Activated CD8-positive, alpha-beta memory T cell treated with anti-CD3 and anti-CD28 coated beads, Interleukin-2, amount 10 ng/mL, durations not matched to agents 7 days and 5 days (primary cell): ENCODE measurements at regions not wholly inside any gene's neighbourhood (a gene's known extent, or its start where the extent isn't known, plus 50 kb on each side); places are given as distances from the start of the nearest gene placed in this dataset.
"Not testable (repeated sequence)": the region's sequence is repeated elsewhere in the genome, so short reads cannot be mapped to it uniquely, and the experiment has no call there.

Experiments used
- ATAC-seq: fragments of 150-1000 bp; cut with Tn5 transposase; one replicate; pipeline ENCODE4 v1.10.0; 2021; ENCODE audit warnings: moderate library complexity
- CTCF ChIA-PET: fragments of 350-600 bp; sonication (Branson Sonifier 250); formaldehyde crosslinking; loops from one replicate; lab custom pipeline; 2021; ENCODE audit warnings: antibody characterized with exemption; lab: Charles Lee
- DNase-seq: peaks from one replicate; pipeline ENCODE4 v3.0.0-alpha.2; 2020
- H3K27ac Mint-ChIP-seq: one replicate; pipeline ENCODE4 v1.8.0; 2021; ENCODE audit warnings: mild to moderate bottlenecking, mixed read lengths
- H3K27me3 Mint-ChIP-seq: one replicate; pipeline ENCODE4 v1.8.0; 2021; ENCODE audit warnings: mixed read lengths
- H3K36me3 Mint-ChIP-seq: one replicate; pipeline ENCODE4 v1.8.0; 2021; ENCODE audit warnings: mild to moderate bottlenecking, mixed read lengths
- H3K4me1 Mint-ChIP-seq: one replicate; pipeline ENCODE4 v1.8.0; 2021; ENCODE audit warnings: mixed read lengths
- H3K4me3 Mint-ChIP-seq: one replicate; pipeline ENCODE4 v1.8.0; 2021; ENCODE audit warnings: mild to moderate bottlenecking, moderate library complexity, mixed read lengths
- H3K9me3 Mint-ChIP-seq: one replicate; pipeline ENCODE4 v1.8.0; 2022; ENCODE audit warnings: low read depth, mixed read lengths

DNA sequence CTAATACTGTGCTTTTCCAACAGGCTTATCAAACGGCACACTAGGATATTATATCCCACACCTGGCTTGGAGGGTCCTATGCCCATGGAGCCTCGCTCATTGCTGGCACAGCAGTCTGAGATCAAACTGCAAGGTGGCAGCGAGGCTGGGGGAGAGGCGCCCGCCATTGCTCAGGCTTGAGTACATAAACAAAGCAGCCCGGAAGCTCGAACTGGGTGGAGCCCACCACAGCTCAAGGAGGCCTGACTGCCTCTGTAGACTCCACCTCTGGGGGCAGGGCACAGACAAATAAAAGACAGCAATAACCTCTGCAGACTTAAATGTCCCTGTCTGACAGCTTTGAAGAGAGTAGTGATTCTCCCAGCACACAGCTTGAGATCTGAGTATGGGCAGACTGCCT lies 128.0 kb upstream of the CAV2 start:
- DNase-seq, H3K4me1 Mint-ChIP-seq, H3K9me3 Mint-ChIP-seq, ATAC-seq, H3K27ac Mint-ChIP-seq, H3K27me3 Mint-ChIP-seq, CTCF ChIA-PET, H3K4me3 Mint-ChIP-seq, H3K36me3 Mint-ChIP-seq: not testable (repeated sequence)

DNA sequence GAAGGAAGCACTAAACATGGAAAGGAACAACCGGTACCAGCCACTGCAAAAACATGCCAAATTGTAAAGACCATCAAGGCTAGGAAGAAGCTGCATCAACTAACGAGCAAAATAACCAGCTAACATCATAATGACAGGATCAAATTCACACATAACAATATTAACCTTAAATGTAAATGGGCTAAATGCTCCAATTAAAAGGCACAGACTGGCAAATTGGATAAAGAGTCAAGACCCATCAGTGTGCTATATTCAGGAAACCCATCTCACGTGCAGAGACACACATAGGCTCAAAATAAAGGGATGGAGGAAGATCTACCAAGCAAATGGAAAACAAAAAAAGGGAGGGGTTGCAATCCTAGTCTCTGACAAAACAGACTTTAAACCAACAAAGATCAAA lies 126.3 kb upstream of the CAV2 start:
- H3K9me3 Mint-ChIP-seq, H3K4me1 Mint-ChIP-seq, H3K27me3 Mint-ChIP-seq, CTCF ChIA-PET, H3K4me3 Mint-ChIP-seq, H3K36me3 Mint-ChIP-seq, DNase-seq, ATAC-seq, H3K27ac Mint-ChIP-seq: not testable (repeated sequence)

DNA sequence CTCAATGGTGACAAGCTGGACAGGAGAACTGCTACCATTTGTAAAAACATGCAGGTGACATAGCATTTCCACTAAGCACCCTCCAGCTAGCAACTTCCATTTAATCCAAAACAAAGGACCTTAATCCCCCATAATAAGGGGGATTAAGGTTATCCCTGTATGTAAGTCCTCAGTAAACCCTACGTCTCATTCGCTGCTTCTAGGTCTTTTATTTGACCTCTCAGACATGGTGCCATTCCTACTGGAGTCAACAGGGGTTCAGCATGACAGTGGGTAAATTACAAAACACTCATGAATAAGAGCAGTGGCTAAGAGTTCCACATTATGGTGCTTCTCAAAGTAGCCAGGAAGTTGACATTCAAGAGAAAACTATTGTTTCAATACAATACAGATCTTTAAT lies 121.8 kb upstream of the CAV2 start:
- no peaks in the 10 kb centered on the region for H3K9me3 Mint-ChIP-seq
- no peaks in the 10 kb centered on the region for H3K36me3 Mint-ChIP-seq
- DNase-seq (no peak), ATAC-seq (no peak)
- H3K4me3 Mint-ChIP-seq = no peak overlapping the region
- CTCF ChIA-PET = no interaction called here
- H3K27me3 Mint-ChIP-seq = peaks cover 7% of the 10 kb centered on the region
- H3K4me1 Mint-ChIP-seq = no peaks in the 10 kb centered on the region
- no peak overlapping the region for H3K27ac Mint-ChIP-seq

DNA sequence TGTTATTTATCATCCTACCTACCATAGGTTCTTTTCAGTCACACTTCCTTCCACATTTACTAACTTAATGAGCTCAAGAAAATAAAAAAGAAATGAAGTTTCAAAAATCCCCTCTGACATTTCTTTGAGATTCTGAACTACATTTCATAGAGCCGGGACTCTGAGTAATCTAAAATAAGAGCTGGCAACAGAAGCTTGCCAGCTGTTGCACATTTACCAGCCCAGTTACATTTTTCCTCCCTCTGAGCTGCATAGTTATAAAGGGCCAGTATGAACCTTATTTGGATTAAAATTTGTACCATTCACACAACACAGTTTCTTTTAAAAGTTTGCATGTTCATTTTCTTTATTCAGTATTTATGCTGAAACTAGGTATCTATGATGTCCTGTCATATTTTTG lies 119.5 kb upstream of the CAV2 start:
- CTCF ChIA-PET = no interaction called here
- no peak for ATAC-seq
- no peak overlapping the region for H3K27ac Mint-ChIP-seq
- no peaks in the 10 kb centered on the region for H3K4me1 Mint-ChIP-seq
- no peaks in the 10 kb centered on the region for H3K36me3 Mint-ChIP-seq
- no peak for DNase-seq
- peaks cover 18% of the 10 kb centered on the region for H3K27me3 Mint-ChIP-seq
- no peak overlapping the region for H3K4me3 Mint-ChIP-seq
- no peaks in the 10 kb centered on the region for H3K9me3 Mint-ChIP-seq

DNA sequence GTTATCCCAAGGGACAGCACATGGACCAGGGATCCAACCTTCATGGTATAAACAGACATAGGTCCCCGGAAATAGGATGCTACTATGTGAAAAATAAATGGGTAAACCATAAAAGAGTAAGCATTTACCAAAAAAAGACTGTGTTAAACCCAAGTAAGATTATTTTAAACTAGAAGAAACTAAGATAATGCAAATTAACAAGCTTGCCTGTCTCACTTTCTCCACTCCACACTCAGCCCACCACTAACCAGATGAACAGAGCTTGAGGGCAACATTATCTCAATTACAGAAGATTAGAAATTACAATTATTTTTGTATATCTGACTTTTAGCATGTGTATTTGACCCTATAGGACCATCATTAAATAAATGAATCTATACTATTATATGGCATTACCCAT lies 117.2 kb upstream of the CAV2 start:
- Mint-ChIP-seq H3K36me3 (no peaks in the 10 kb centered on the region), H3K27ac (no peak overlapping the region), H3K27me3 (peaks cover 18% of the 10 kb centered on the region), H3K4me3 (no peak overlapping the region), H3K9me3 (no peaks in the 10 kb centered on the region), H3K4me1 (no peaks in the 10 kb centered on the region)
- DNase-seq (no peak), ATAC-seq (no peak)
- CTCF ChIA-PET = no interaction called here

DNA sequence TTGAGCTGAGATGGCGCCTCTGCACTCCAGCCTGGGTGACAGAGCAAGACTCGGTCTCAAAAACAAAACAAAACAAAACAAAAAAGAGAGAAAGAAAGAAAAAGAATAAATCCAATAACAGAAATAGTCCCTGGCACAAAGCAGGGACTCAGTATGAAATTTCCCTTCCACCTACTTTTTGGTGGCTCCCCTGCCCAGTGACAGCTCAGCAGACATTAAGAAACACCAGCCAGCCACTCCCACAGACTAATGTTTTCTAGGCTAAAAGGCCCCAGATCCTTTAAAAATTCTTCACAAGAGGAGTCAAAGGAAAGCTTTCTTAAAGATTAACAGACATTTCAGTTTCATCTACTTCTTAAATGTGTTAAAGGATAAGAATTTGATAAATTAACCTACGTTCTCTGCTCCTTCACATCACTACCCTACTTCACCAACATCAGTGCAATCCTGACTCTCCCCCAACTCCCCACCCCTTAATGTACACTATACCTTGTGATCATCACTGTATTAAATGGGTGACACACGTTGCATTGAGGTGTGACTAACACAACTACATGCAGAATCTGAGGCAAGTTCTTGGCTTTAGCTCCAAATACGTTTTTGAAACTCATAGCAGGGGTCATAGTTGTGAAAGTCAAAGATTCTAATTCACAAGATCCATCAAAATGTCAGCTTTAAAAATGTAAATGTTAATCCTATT lies 114.5 kb upstream of the CAV2 start:
- H3K27me3 Mint-ChIP-seq = peaks cover 14% of the 10 kb centered on the region
- H3K27ac Mint-ChIP-seq = no peak overlapping the region
- DNase-seq = no peak
- no peaks in the 10 kb centered on the region for H3K36me3 Mint-ChIP-seq
- no peaks in the 10 kb centered on the region for H3K9me3 Mint-ChIP-seq
- no peaks in the 10 kb centered on the region for H3K4me1 Mint-ChIP-seq
- CTCF ChIA-PET = no interaction called here
- no peak for ATAC-seq
- no peak overlapping the region for H3K4me3 Mint-ChIP-seq

DNA sequence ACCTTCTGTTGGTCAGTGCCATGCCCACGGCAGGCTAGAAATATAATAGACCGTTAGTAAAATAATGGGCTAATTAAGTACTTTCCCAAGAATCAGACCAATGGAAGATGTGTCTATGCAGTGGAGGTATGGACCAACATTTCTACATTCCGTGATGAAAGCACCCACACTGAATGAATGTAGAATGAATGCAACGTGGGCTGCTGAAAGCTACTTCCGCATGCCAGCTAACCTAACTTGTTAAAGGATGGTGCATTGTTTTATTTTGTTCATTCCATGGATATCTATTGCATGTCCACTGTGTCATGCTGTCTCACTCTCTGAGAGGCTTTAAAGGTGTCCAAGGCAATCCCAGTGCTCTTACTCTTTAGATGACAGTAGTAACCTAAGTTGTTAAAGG lies 112.9 kb upstream of the CAV2 start:
- Mint-ChIP-seq H3K4me1 (no peaks in the 10 kb centered on the region), H3K27ac (no peak overlapping the region), H3K27me3 (peaks cover 14% of the 10 kb centered on the region), H3K9me3 (no peaks in the 10 kb centered on the region), H3K4me3 (no peak overlapping the region), H3K36me3 (no peaks in the 10 kb centered on the region)
- DNase-seq (no peak), ATAC-seq (no peak)
- CTCF ChIA-PET = no interaction called here

DNA sequence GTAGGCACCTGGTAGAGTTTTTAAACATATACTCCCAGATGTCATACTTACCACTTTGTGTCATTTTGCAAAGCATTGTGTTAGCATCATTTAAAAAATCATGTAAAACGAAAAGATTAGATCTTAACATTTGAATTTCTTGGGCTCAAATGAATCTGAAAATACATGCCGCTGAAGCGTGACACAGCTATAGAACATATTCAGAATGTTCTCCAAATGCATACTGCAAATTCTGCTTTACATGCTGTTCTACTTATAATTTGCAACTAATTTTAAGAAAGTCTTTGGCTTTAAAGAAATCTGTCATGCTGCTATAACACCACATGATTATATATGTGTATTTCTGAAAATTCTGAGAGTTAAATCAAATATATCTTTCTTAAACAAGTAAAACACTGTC lies 109.2 kb upstream of the CAV2 start:
- CTCF ChIA-PET = no interaction called here
- Mint-ChIP-seq H3K36me3 (no peaks in the 10 kb centered on the region), H3K9me3 (no peaks in the 10 kb centered on the region), H3K4me3 (no peak overlapping the region), H3K27ac (no peak overlapping the region), H3K4me1 (no peaks in the 10 kb centered on the region), H3K27me3 (peaks cover 14% of the 10 kb centered on the region)
- ATAC-seq = no peak
- no peak for DNase-seq

DNA sequence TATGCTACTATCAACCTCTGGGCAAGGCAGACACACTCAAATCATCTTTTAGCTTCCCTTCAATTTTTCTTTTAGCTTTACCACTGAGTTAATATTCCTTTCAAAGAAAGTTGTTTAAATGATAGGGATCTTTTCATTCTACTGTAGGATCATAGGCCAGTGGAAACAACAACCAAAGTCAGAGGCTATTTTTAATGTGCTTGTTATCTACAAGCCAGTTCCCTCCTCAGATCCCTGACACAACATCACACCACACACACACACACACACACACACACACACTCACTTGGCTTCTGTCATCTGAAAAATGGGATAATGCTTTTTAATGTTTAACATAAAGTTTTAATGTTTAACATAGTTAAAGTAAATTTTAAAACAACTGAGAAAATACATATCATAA lies 106.7 kb upstream of the CAV2 start:
- H3K9me3 Mint-ChIP-seq = no peaks in the 10 kb centered on the region
- H3K27ac Mint-ChIP-seq = no peak overlapping the region
- no peak for ATAC-seq
- H3K36me3 Mint-ChIP-seq = no peaks in the 10 kb centered on the region
- no peak overlapping the region for H3K4me3 Mint-ChIP-seq
- H3K4me1 Mint-ChIP-seq = no peaks in the 10 kb centered on the region
- DNase-seq = no peak
- CTCF ChIA-PET = no interaction called here
- peaks cover 18% of the 10 kb centered on the region for H3K27me3 Mint-ChIP-seq

DNA sequence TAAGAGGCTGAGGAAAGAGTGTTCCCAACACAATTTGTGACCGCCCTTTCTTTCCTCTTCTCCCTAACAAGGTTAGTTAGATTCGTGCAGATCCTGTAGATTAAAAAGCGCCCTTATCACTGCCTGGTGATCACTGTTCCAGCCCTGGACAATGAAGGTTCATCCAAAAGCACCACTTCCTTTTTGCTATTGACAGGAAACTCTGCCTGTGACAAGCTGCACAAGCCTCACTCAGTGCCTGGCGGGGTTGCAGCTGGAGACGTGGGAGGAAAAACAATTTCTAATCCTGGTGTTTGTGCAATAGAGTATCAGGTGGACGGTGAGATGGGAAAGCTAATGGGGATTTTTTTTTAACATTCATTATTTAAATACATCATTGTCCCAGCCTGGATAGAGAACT lies 105.9 kb upstream of the CAV2 start:
- CTCF ChIA-PET = no interaction called here
- no peak for DNase-seq
- Mint-ChIP-seq H3K4me1 (no peaks in the 10 kb centered on the region), H3K27ac (no peak overlapping the region), H3K4me3 (no peak overlapping the region), H3K36me3 (no peaks in the 10 kb centered on the region), H3K27me3 (peaks cover 18% of the 10 kb centered on the region), H3K9me3 (no peaks in the 10 kb centered on the region)
- ATAC-seq = no peak

DNA sequence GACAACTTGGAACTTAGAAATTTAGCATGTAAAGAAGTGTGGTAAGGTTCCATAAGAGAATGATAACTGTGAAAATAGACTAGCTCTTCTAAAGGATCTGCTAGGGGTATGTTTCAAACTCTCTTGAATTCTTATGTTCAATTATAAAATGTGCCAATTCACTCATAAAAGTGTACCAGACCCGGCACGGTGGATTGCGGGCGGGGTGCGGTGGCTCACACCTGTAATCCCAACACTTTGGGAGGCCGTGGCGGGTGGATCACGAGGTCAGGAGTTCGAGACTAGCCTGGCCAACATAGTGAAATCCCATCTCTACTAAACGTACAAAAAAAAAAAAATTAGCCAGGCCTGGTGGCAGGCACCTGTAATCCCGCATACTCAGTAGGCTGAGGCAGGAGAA lies 105.4 kb upstream of the CAV2 start:
- no peak overlapping the region for H3K27ac Mint-ChIP-seq
- no peaks in the 10 kb centered on the region for H3K4me1 Mint-ChIP-seq
- no peak for DNase-seq
- no peak overlapping the region for H3K4me3 Mint-ChIP-seq
- no peak for ATAC-seq
- H3K36me3 Mint-ChIP-seq = no peaks in the 10 kb centered on the region
- CTCF ChIA-PET = no interaction called here
- no peaks in the 10 kb centered on the region for H3K9me3 Mint-ChIP-seq
- H3K27me3 Mint-ChIP-seq = peaks cover 18% of the 10 kb centered on the region

DNA sequence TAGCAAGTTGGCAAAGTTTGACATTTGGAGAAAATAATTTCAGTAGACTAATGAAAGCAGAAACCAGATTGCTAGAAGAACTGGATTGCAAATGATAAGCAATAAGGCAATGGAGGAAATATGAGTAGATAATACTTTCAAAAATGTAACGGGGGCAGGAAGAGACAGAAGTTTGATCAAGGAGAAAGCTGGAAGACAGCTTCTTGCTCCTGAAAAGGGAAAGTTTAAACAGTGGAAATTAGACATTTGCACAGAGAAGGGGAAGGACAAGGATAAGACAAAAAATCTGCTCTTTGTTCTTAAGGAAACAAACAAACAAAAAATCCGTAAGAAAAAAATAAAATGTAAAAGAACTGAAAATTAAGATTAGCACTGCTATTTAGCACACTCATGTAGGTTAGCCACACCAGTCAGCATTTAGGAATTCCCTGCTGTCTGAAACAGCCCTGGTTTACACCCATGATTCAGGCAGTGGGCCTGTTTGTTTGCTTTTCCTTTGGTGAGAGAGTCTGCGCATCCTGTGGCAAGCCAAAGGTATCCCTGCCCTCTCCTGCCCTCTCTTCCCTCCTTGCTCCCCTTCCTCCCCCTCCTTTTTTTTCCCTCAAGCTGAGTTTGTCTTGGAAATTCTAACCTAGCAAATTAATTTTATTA lies 104.3 kb upstream of the CAV2 start:
- Mint-ChIP-seq H3K27ac (no peak overlapping the region), H3K36me3 (no peaks in the 10 kb centered on the region), H3K9me3 (no peaks in the 10 kb centered on the region), H3K4me3 (no peak overlapping the region), H3K27me3 (peaks cover 20% of the 10 kb centered on the region), H3K4me1 (no peaks in the 10 kb centered on the region)
- CTCF ChIA-PET = no interaction called here
- ATAC-seq (no peak), DNase-seq (no peak)

DNA sequence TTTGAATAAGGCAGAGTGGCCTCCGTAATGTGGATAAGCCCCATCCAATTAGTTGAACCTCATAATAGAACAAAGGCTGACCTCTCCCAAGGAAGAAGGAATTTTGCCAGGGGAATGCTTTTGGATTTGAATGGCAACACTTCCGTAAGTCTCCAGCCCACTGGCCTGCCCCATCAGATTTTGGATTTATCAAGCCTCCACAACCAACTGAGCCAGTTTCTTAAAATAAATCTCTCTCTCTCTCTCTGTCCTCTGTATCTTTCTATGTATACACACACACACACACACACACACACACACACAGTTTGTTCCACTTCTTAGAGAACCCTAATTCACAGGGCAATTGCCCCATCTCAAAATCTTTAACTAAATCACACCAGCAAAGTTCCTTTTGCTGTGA lies 100.9 kb upstream of the CAV2 start:
- Mint-ChIP-seq H3K4me3 (no peak overlapping the region), H3K27ac (no peak overlapping the region), H3K36me3 (no peaks in the 10 kb centered on the region), H3K4me1 (no peaks in the 10 kb centered on the region), H3K9me3 (no peaks in the 10 kb centered on the region), H3K27me3 (peaks cover 33% of the 10 kb centered on the region)
- CTCF ChIA-PET = no interaction called here
- DNase-seq = no peak
- ATAC-seq = no peak

DNA sequence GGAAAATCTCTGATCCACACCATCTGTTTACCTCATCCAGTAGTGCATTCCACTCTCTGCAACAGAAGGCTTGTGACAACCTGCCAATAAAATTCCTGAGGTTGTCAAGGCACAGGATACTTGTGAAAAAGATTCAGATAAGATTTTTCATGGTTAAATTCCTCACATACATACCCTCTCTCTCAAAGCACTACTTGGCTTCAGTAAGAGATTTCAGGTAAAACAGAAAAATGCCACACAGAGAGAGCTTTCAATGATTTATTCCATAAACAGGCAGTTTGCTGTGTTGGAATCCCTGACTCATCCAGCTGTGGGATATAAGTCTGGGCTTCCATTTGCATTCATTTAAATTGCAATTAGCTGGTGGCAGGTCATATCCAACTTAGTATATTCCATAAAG lies 99.7 kb upstream of the CAV2 start:
- H3K9me3 Mint-ChIP-seq = no peaks in the 10 kb centered on the region
- H3K4me3 Mint-ChIP-seq = no peak overlapping the region
- CTCF ChIA-PET = no interaction called here
- H3K27ac Mint-ChIP-seq = no peak overlapping the region
- ATAC-seq = no peak
- H3K4me1 Mint-ChIP-seq = no peaks in the 10 kb centered on the region
- no peak for DNase-seq
- peaks cover 36% of the 10 kb centered on the region for H3K27me3 Mint-ChIP-seq
- no peaks in the 10 kb centered on the region for H3K36me3 Mint-ChIP-seq
